DND-41 (cell line): ENCODE measurements at regions not wholly inside any gene's neighbourhood (a gene's known extent, or its start where the extent isn't known, plus 50 kb on each side); places are given as distances from the start of the nearest gene placed in this dataset.

ENCODE experiments used
- ATAC-seq: fragments of 200-7000 bp; cut with Tn5 transposase; 3 replicates; pipeline ENCODE4 v1.9.1; 2021; ENCODE audit warnings: low read depth; ENCODE audit not compliant: insufficient read depth
- DNase-seq: peaks from one replicate; pipeline ENCODE4 v3.0.0-alpha.2; 2020
- H2AFZ ChIP-seq: 2 replicates; pipeline ENCODE4 v1.6.0; 2012; ENCODE audit warnings: low read depth, low read length
- H3K27ac ChIP-seq: 2 replicates; pipeline ENCODE4 v1.5.1; 2012; ENCODE audit warnings: low read length, inconsistent platforms
- H3K27me3 ChIP-seq: fragments of 200-600 bp; sonication (generic); 2 replicates; pipeline ENCODE4 v1.6.0; 2012; ENCODE audit warnings: low read length, mild to moderate bottlenecking, inconsistent platforms; ENCODE audit not compliant: insufficient read depth, poor library complexity
- H3K36me3 ChIP-seq: 2 replicates; pipeline ENCODE4 v1.5.1; 2012; ENCODE audit warnings: low read length, inconsistent platforms; ENCODE audit not compliant: insufficient read depth
- H3K4me1 ChIP-seq: 2 replicates; pipeline ENCODE4 v1.5.1; 2012; ENCODE audit warnings: mild to moderate bottlenecking, low read length; ENCODE audit not compliant: insufficient read depth
- H3K4me2 ChIP-seq: 2 replicates; pipeline ENCODE4 v1.6.0; 2012; ENCODE audit warnings: mild to moderate bottlenecking, moderate library complexity, low read length, inconsistent platforms; ENCODE audit not compliant: insufficient read depth
- H3K4me3 ChIP-seq, 2 experiments: fragments of 200-600 bp in 1 of 2; shearing (Covaris generic) in 1 of 2; 2 replicates each; pipeline ENCODE4 v1.5.1; 2012 to 2016; ENCODE audit warnings: inconsistent platforms in 2 of 2, low read length in 2 of 2, mild to moderate bottlenecking in 2 of 2, low read depth in 1 of 2, moderate library complexity in 1 of 2
- H3K79me2 ChIP-seq: 2 replicates; pipeline ENCODE4 v1.6.0; 2012; ENCODE audit warnings: low read length, inconsistent platforms; ENCODE audit not compliant: insufficient read depth
- H3K9ac ChIP-seq: 2 replicates; pipeline ENCODE4 v1.6.0; 2012; ENCODE audit warnings: low read depth, mild to moderate bottlenecking, inconsistent platforms, low read length, moderate library complexity
- H3K9me3 ChIP-seq: 2 replicates; pipeline ENCODE4 v1.5.1; 2012; ENCODE audit warnings: low read length, moderate library complexity, mild to moderate bottlenecking, inconsistent platforms; ENCODE audit not compliant: insufficient read depth, severe bottlenecking
- H4K20me1 ChIP-seq: 2 replicates; pipeline ENCODE4 v1.6.0; 2012; ENCODE audit warnings: low read length; ENCODE audit not compliant: insufficient read depth
- CTCF ChIP-seq: IDR thresholded peaks from 2 replicates; pipeline ENCODE4 v1.5.1; 2012; ENCODE audit warnings: borderline replicate concordance, low read length, moderate library complexity, mild to moderate bottlenecking; ENCODE audit not compliant: poor library complexity, severe bottlenecking; ENCODE audit errors: extremely low read depth
- EZH2 ChIP-seq: IDR thresholded peaks from 3 replicates; pipeline ENCODE4 v1.6.1; 2012; ENCODE audit warnings: borderline replicate concordance, low read depth, mild to moderate bottlenecking, moderate library complexity, low read length, inconsistent platforms; ENCODE audit not compliant: severe bottlenecking

DNA sequence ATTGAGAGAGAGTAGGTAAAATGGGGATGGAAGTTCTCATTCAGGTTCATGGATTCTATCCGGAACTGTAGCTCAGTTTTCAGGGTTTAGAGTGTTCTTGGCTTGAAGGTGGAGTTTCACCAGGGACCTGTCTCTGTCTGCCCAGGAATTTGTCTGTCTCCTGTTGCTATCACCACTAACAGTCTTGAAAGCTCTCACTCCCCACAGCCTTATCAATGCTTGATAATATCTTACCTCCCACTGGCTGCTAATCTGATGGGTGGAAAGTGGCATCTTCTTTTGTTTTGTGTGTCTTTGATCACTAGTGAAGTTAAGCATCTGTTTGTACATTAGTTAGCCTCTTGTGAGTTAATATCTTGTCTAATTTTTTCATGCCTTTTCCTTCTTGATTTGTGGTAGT, 60.3 kb upstream of the TSPAN11 start:
- Histone ChIP-seq H4K20me1 (no peaks in the 10 kb centered on the region), H3K27me3 (no peaks in the 10 kb centered on the region), H2AFZ (no peak overlapping the region), H3K4me3 (no peak overlapping the region), H3K4me2 (no peak overlapping the region), H3K9ac (no peak overlapping the region), H3K79me2 (no peaks in the 10 kb centered on the region), H3K36me3 (no peaks in the 10 kb centered on the region), H3K9me3 (peaks cover 10% of the 10 kb centered on the region), H3K4me1 (no peaks in the 10 kb centered on the region), H3K27ac (no peak overlapping the region)
- DNase-seq (no peak), ATAC-seq (no peak)
- TF ChIP-seq EZH2 (no peak), CTCF (no peak)

DNA sequence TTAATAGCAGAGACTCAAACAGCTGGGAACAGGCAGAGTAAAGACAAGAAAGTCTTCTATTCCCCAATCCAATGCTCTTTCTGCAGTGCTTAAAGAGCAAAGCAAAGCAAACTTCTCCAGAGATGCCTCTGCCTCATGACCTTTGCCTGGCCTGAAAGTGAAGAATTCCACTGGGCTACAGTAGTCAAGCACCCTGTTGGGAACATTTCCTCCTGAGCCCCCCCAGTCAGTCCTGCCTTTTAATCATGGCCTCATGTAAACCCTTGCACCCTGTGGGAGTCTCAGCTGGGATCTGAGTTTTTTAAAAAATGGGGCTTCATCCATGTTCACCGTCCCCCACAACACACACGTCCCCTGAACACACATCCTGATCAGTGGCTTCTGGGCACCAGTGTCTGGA, 62.7 kb upstream of the TSPAN11 start:
- no peak overlapping the region for H3K4me2 ChIP-seq
- no peaks in the 10 kb centered on the region for H3K36me3 ChIP-seq
- no peaks in the 10 kb centered on the region for H3K27me3 ChIP-seq
- H4K20me1 ChIP-seq, result no peaks in the 10 kb centered on the region
- H3K79me2 ChIP-seq, result no peaks in the 10 kb centered on the region
- H3K9me3 ChIP-seq, result peaks cover 10% of the 10 kb centered on the region
- no peaks in the 10 kb centered on the region for H3K4me1 ChIP-seq
- no peak overlapping the region for H3K27ac ChIP-seq
- H3K4me3 ChIP-seq, result no peak overlapping the region
- DNase-seq (no peak), ATAC-seq (no peak)
- no peak overlapping the region for H2AFZ ChIP-seq
- TF ChIP-seq CTCF, result no peak
- TF ChIP-seq EZH2, result no peak
- no peak overlapping the region for H3K9ac ChIP-seq

- no peaks in the 10 kb centered on the region for H3K4me1 ChIP-seq
- H3K4me2 ChIP-seq, result no peak overlapping the region
- no peak overlapping the region for H3K4me3 ChIP-seq
- no peaks in the 10 kb centered on the region for H3K27me3 ChIP-seq
- no peaks in the 10 kb centered on the region for H3K79me2 ChIP-seq
- TF ChIP-seq CTCF, result no peak
- TF ChIP-seq EZH2, result no peak
- no peak overlapping the region for H2AFZ ChIP-seq
- peaks cover 3% of the 10 kb centered on the region for H3K9me3 ChIP-seq
- no peak overlapping the region for H3K9ac ChIP-seq
- no peaks in the 10 kb centered on the region for H3K36me3 ChIP-seq
- no peak overlapping the region for H3K27ac ChIP-seq
- ATAC-seq (no peak), DNase-seq (no peak)
- no peaks in the 10 kb centered on the region for H4K20me1 ChIP-seq
Measured at GRCh38 chr12:30862486-30862885, 64.1 kb upstream of the TSPAN11 start.

GRCh38 chr12:30859226-30859625, 67.3 kb upstream of the TSPAN11 start:
- Histone ChIP-seq H4K20me1 (no peaks in the 10 kb centered on the region), H3K36me3 (no peaks in the 10 kb centered on the region), H3K79me2 (no peaks in the 10 kb centered on the region), H3K4me2 (no peak overlapping the region), H3K9me3 (no peaks in the 10 kb centered on the region), H2AFZ (no peak overlapping the region), H3K27ac (no peak overlapping the region), H3K27me3 (no peaks in the 10 kb centered on the region), H3K4me1 (no peaks in the 10 kb centered on the region), H3K9ac (no peak overlapping the region), H3K4me3 (no peak overlapping the region)
- no peak for ATAC-seq
- no peak for TF ChIP-seq EZH2
- TF ChIP-seq CTCF, result no peak
- DNase-seq, result no peak
